GM12878 (cell line): ENCODE measurements at regions not wholly inside any gene's neighbourhood (a gene's known extent, or its start where the extent isn't known, plus 50 kb on each side); places are given as distances from the start of the nearest gene placed in this dataset.

Experiments used
- ATAC-seq: fragments of 200-7000 bp; cut with Tn5 transposase; 3 replicates; pipeline ENCODE4 v1.9.1; 2020; ENCODE audit warnings: mild to moderate bottlenecking, moderate library complexity
- BruUV-seq: library from RNA; stranded (reverse); fragments of 400-500 nt; replicated peaks from 2 replicates; lab custom pipeline; 2021; lab: Mats Ljungman, UMichigan
- CTCF ChIA-PET: fragments of 300-600 bp; sonication (Branson Sonifier 250); formaldehyde crosslinking; extraction: SDS; loops from one replicate; lab custom pipeline; 2021; ENCODE audit warnings: inconsistent platforms; lab: Yijun Ruan, JAX
- POLR2A ChIA-PET: fragments of 350-600 bp; formaldehyde crosslinking; extraction: SDS; loops from one replicate; lab custom pipeline; 2021; ENCODE audit warnings: inconsistent platforms; lab: Charles Lee
- RAD21 ChIA-PET: fragments of 300-600 bp; sonication (Branson Sonifier 250); formaldehyde crosslinking; loops from one replicate; lab custom pipeline; 2023; ENCODE audit warnings: antibody characterized with exemption; ENCODE audit not compliant: unreplicated experiment; lab: Charles Lee
- SMC1A ChIA-PET: fragments of 300-600 bp; sonication (Branson Sonifier 250); formaldehyde crosslinking; loops from one replicate; lab custom pipeline; 2023; ENCODE audit not compliant: unreplicated experiment, uncharacterized antibody; lab: Charles Lee
- DNase-seq: peaks from one replicate; pipeline ENCODE4 v3.0.0-alpha.2; 2011; ENCODE audit warnings: low read depth, low spot score
- FAIRE-seq: peaks from 3 replicates; lab custom pipeline; 2011; peaks lifted over from hg19 to GRCh38; lab: Jason Lieb, UNC
- H2AFZ ChIP-seq: 2 replicates; pipeline ENCODE4 v1.6.0; 2011; ENCODE audit warnings: low read depth, low read length, control low read depth; ENCODE audit not compliant: control insufficient read depth
- H3K27ac ChIP-seq: 2 replicates; pipeline ENCODE4 v1.5.1; 2011; ENCODE audit warnings: control low read depth; ENCODE audit not compliant: control insufficient read depth, insufficient read depth
- H3K27me3 ChIP-seq, 2 experiments: replicated peaks in 1 of 2; 2 replicates each; pipeline versions ENCODE4 v1.6.0 to v1.6.1; 2011; ENCODE audit warnings: low read length in 1 of 2; ENCODE audit not compliant: control insufficient read depth in 2 of 2, insufficient read depth in 2 of 2
- H3K36me3 ChIP-seq, 2 experiments: 2 replicates each; pipeline ENCODE4 v1.5.1; 2011; ENCODE audit warnings: low read length in 1 of 2; ENCODE audit not compliant: control insufficient read depth in 2 of 2, insufficient read depth in 2 of 2
- H3K4me1 ChIP-seq: 2 replicates; pipeline ENCODE4 v1.6.1; 2011; ENCODE audit warnings: mild to moderate bottlenecking, low read length, moderate library complexity, mixed read lengths; ENCODE audit not compliant: control insufficient read depth, insufficient read depth
- H3K4me2 ChIP-seq: 2 replicates; pipeline ENCODE4 v1.6.0; 2011; ENCODE audit warnings: control low read depth; ENCODE audit not compliant: control insufficient read depth, insufficient read depth
- H3K4me3 ChIP-seq: fragments of 200-600 bp; sonication (generic); 2 replicates; pipeline ENCODE4 v1.5.1; 2016
- H3K79me2 ChIP-seq: 2 replicates; pipeline ENCODE4 v1.6.0; 2011; ENCODE audit warnings: low read length; ENCODE audit not compliant: control insufficient read depth, insufficient read depth
- H3K9ac ChIP-seq: 2 replicates; pipeline ENCODE4 v1.8.0; 2011; ENCODE audit warnings: low read length, control low read depth, mixed read lengths; ENCODE audit not compliant: control insufficient read depth, insufficient read depth
- H3K9me3 ChIP-seq: replicated peaks from 3 replicates; pipeline ENCODE4 v1.5.1; 2011; ENCODE audit warnings: mild to moderate bottlenecking, low read length; ENCODE audit not compliant: control insufficient read depth, insufficient read depth
- H4K20me1 ChIP-seq: 2 replicates; pipeline ENCODE4 v1.6.0; 2011; ENCODE audit not compliant: control insufficient read depth, insufficient read depth
- CHD4 ChIP-seq: fragments of 200-600 bp; sonication (generic); IDR thresholded peaks from 2 replicates; pipeline ENCODE4 v1.6.1; 2016; ENCODE audit warnings: mild to moderate bottlenecking
- HCFC1 ChIP-seq: fragments of 150-350 bp; IDR thresholded peaks from 2 replicates; pipeline ENCODE4 v1.6.1; 2014; ENCODE audit warnings: low read length
- IKZF2 ChIP-seq, 2 experiments: fragments of 450-650 bp; IDR thresholded peaks; 2 replicates each; pipeline ENCODE4 v1.6.1; 2017; ENCODE audit warnings: mild to moderate bottlenecking in 2 of 2, moderate library complexity in 2 of 2
- PAX5 ChIP-seq: IDR thresholded peaks from 2 replicates; pipeline ENCODE4 v1.6.1; 2011; ENCODE audit warnings: low read depth, low read length, borderline replicate concordance
- PBX3 ChIP-seq: IDR thresholded peaks from 2 replicates; pipeline ENCODE4 v1.6.1; 2011; ENCODE audit warnings: mild to moderate bottlenecking, low read depth, low read length, moderate library complexity; ENCODE audit not compliant: insufficient replicate concordance
- RELB ChIP-seq: fragments of 450-650 bp; IDR thresholded peaks from 2 replicates; pipeline ENCODE4 v1.6.1; 2017; ENCODE audit warnings: low read depth, mild to moderate bottlenecking, moderate library complexity
- RFX5 ChIP-seq: IDR thresholded peaks from 2 replicates; pipeline ENCODE4 v1.6.1; 2011; ENCODE audit warnings: low read depth, low read length, improper control_type of control experiment
- SP1 ChIP-seq: IDR thresholded peaks from one replicate; pipeline ENCODE4 v1.6.1; 2011; ENCODE audit warnings: low read depth, low read length
- ZNF622 ChIP-seq: fragments of 450-650 bp; IDR thresholded peaks from 2 replicates; pipeline ENCODE4 v1.6.1; 2017; ENCODE audit warnings: mild to moderate bottlenecking, inconsistent platforms
- WGBS: methylation state at CpG from one replicate; pipeline ENCODE4 v1.1.6; 2016; ENCODE audit warnings: low lambda C conversion rate; ENCODE audit not compliant: insufficient replicate concordance, insufficient coverage; ENCODE audit errors: missing lambda C conversion rate; 5-methylcytosine and 5-hydroxymethylcytosine counted together
- in situ Hi-C: fragments of 300-500 bp; cut with MboI; formaldehyde crosslinking; loops from 9 replicates; pipeline ENCODE4 v1.14.3; 2018; ENCODE audit warnings: mixed read lengths
- intact Hi-C: fragments of 100-400 bp; cut with micrococcal nuclease; formaldehyde crosslinking; loops from one replicate; pipeline ENCODE4 v1.14.2; 2022; ENCODE audit not compliant: unreplicated experiment
- TF ChIP-seq, protein P1 (sequence below): fragments of 450-650 bp; IDR thresholded peaks from 2 replicates; pipeline ENCODE4 v1.6.1; 2018; ENCODE audit warnings: borderline replicate concordance, mild to moderate bottlenecking; ENCODE audit not compliant: partially characterized antibody
- TF ChIP-seq, protein P2 (sequence below): fragments of 450-650 bp; IDR thresholded peaks from 2 replicates; pipeline ENCODE4 v1.6.1; 2016; ENCODE audit warnings: mild to moderate bottlenecking, moderate library complexity, borderline replicate concordance

- H3K9me3 ChIP-seq = no peaks in the 10 kb centered on the region
- no peaks in the 10 kb centered on the region for H4K20me1 ChIP-seq
- ChIA-PET POLR2A (no interaction called here), SMC1A (no interaction called here), CTCF (no interaction called here), RAD21 (no interaction called here)
- WGBS = 0% methylated on average over 3 of the region's 3 CpGs
- TF ChIP-seq PBX3 (no peak), PAX5 (no peak), HCFC1 (no peak), RELB (no peak), IKZF2 (IDR thresholded peaks at IDR 0.05) (no peak), CHD4 (no peak), ZNF622 (no peak), RFX5 (no peak), SP1 (no peak)
- TF ChIP-seq, protein P1, sequence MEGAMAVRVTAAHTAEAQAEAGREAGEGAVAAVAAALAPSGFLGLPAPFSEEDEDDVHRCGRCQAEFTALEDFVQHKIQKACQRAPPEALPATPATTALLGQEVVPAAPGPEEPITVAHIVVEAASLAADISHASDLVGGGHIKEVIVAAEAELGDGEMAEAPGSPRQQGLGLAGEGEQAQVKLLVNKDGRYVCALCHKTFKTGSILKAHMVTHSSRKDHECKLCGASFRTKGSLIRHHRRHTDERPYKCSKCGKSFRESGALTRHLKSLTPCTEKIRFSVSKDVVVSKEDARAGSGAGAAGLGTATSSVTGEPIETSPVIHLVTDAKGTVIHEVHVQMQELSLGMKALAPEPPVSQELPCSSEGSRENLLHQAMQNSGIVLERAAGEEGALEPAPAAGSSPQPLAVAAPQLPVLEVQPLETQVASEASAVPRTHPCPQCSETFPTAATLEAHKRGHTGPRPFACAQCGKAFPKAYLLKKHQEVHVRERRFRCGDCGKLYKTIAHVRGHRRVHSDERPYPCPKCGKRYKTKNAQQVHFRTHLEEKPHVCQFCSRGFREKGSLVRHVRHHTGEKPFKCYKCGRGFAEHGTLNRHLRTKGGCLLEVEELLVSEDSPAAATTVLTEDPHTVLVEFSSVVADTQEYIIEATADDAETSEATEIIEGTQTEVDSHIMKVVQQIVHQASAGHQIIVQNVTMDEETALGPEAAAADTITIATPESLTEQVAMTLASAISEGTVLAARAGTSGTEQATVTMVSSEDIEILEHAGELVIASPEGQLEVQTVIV = no peak
- TF ChIP-seq, protein P2, sequence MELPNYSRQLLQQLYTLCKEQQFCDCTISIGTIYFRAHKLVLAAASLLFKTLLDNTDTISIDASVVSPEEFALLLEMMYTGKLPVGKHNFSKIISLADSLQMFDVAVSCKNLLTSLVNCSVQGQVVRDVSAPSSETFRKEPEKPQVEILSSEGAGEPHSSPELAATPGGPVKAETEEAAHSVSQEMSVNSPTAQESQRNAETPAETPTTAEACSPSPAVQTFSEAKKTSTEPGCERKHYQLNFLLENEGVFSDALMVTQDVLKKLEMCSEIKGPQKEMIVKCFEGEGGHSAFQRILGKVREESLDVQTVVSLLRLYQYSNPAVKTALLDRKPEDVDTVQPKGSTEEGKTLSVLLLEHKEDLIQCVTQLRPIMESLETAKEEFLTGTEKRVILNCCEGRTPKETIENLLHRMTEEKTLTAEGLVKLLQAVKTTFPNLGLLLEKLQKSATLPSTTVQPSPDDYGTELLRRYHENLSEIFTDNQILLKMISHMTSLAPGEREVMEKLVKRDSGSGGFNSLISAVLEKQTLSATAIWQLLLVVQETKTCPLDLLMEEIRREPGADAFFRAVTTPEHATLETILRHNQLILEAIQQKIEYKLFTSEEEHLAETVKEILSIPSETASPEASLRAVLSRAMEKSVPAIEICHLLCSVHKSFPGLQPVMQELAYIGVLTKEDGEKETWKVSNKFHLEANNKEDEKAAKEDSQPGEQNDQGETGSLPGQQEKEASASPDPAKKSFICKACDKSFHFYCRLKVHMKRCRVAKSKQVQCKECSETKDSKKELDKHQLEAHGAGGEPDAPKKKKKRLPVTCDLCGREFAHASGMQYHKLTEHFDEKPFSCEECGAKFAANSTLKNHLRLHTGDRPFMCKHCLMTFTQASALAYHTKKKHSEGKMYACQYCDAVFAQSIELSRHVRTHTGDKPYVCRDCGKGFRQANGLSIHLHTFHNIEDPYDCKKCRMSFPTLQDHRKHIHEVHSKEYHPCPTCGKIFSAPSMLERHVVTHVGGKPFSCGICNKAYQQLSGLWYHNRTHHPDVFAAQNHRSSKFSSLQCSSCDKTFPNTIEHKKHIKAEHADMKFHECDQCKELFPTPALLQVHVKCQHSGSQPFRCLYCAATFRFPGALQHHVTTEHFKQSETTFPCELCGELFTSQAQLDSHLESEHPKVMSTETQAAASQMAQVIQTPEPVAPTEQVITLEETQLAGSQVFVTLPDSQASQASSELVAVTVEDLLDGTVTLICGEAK = no peak
- H3K4me3 ChIP-seq = no peak overlapping the region
- H3K27ac ChIP-seq = no peak overlapping the region
- H3K79me2 ChIP-seq = no peaks in the 10 kb centered on the region
- no peak for FAIRE-seq
- H2AFZ ChIP-seq = no peak overlapping the region
- no peak overlapping the region for H3K9ac ChIP-seq
- no peaks in the 10 kb centered on the region for H3K36me3 ChIP-seq
- ATAC-seq = no peak
- in situ Hi-C loops (no loop called here), intact Hi-C loops (no loop called here)
- no TSS peak for BruUV-seq
- no peaks in the 10 kb centered on the region for H3K27me3 ChIP-seq
- no peaks in the 10 kb centered on the region for H3K4me1 ChIP-seq
- no peak overlapping the region for H3K4me2 ChIP-seq
- DNase-seq = no peak
Observed at GRCh38 chr13:47426126-47426849, 529.4 kb upstream of the HTR2A start.
